HG03575 (cell line): ENCODE measurements at regions not wholly inside any gene's neighbourhood (a gene's known extent, or its start where the extent isn't known, plus 50 kb on each side); places are given as distances from the start of the nearest gene placed in this dataset.
"Not testable (repeated sequence)": the region's sequence is repeated elsewhere in the genome, so short reads cannot be mapped to it uniquely, and the experiment has no call there.

Experiments used
- ATAC-seq: cut with Tn5 transposase; IDR thresholded peaks from one replicate; pipeline ENCODE4 v1.9.1; 2021; ENCODE audit not compliant: unreplicated experiment, insufficient number of reproducible peaks, low FRiP score; ENCODE audit errors: extremely low read depth

DNA sequence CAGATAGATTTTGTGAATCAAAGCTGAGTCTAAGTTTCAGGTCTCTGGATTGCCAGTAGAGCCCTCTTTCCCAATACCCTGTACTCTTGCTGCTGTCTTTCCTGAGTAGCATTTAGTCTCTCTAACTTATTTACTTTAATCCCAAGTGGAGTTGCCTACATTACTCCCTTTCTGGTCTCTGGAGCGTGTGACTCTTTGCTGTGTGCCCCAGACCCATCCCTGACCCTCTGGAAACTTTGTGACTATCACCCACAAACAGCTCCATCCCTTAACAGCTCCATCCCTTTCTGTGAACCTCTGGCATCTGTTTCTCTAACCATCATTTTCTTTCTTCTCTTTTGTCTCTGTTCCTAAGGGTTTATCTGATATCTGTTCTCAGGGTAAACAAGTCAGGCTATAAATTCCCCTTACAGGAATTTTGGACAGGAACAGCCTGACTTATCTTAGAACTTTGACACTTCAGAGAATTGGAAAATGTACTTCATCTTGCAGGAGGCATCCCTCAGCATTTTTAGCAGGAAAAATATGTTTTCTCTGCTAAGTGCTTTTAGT lies 1167.1 kb upstream of the SEMA6A start:
- no peak for ATAC-seq

GRCh38 chr5:117740268-117740667 lies 1165.6 kb upstream of the SEMA6A start:
- no peak for ATAC-seq

GRCh38 chr5:117738571-117738970 lies 1163.9 kb upstream of the SEMA6A start:
- no peak for ATAC-seq

- ATAC-seq = no peak
These were observed 1162.1 kb upstream of the SEMA6A start for GRCh38 chr5:117736698-117737097.

GRCh38 chr5:117734056-117734455 lies 1159.4 kb upstream of the SEMA6A start:
- ATAC-seq = no peak

DNA sequence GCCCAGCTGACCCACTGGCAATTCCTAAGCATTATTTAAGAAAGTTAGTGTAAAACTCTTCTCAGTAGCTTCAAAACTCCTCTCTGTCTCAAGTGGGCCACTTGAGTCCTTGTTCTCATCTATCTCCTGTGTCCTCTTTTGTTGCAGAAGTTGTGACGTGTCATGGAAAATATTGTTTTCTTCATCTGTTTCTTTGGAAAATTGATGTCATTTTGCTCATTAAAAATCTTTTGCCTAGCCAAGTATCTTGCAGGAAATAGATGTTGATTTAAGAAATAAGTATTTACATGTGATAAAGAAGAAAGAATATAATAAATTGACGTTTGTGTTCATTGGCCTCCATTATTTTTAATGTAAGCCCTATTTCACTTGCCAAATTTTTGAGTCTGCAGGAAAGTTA lies 1158.4 kb upstream of the SEMA6A start:
- ATAC-seq = no peak

GRCh38 chr5:117732264-117732663 lies 1157.6 kb upstream of the SEMA6A start:
- no peak for ATAC-seq

GRCh38 chr5:117731446-117731845 lies 1156.8 kb upstream of the SEMA6A start:
- ATAC-seq = no peak

- not testable (repeated sequence) for ATAC-seq
These were observed 1146.2 kb upstream of the SEMA6A start for GRCh38 chr5:117720784-117721183.

GRCh38 chr5:117719413-117719812 lies 1144.8 kb upstream of the SEMA6A start:
- ATAC-seq = no peak

- ATAC-seq = no peak
These were observed 1139.1 kb upstream of the SEMA6A start for GRCh38 chr5:117713585-117714198.

DNA sequence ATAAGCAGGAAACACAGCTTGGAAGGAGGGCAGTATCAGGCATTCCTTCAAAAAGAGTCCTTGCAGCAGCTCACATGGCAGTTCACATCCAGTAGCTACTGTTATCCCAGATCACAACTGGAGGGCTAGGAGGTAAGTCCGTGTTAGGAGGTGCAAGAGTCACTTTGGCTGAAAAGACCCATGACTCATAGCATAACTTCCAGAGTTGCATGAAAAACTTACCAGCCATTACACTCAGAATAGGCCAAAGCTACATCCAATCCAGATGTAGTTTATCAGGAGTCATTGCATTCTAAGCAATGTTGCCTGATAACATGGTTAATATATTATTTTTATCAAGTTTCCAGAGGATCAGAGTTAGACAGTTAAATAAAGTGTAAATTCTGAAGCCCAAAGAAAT lies 1126.4 kb upstream of the SEMA6A start:
- no peak for ATAC-seq

DNA sequence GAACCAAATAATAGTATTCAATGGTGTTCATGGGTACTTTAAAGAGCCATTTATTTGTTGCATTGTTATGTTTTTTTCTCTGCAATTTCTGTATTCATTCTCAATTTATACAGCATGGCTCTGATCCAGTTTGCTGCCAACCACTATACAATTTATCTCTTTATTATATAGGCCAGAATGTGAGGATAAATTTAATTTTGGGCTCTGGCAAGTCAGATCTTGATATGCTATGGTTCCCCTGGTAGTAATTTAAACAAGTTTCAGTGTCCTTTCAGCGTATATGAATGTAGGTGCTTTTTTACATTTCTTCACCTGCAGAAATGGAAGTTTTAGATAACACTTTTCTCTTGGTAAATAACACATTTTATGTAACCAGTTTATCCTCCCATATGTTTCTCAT lies 1118.0 kb upstream of the SEMA6A start:
- ATAC-seq = no peak

- ATAC-seq = no peak
These were observed 1116.7 kb upstream of the SEMA6A start for GRCh38 chr5:117691081-117691870.

- ATAC-seq = no peak
These were observed 1116.0 kb upstream of the SEMA6A start for GRCh38 chr5:117690612-117691011.

- ATAC-seq = no peak
These were observed 1112.3 kb upstream of the SEMA6A start for GRCh38 chr5:117686926-117687325.

DNA sequence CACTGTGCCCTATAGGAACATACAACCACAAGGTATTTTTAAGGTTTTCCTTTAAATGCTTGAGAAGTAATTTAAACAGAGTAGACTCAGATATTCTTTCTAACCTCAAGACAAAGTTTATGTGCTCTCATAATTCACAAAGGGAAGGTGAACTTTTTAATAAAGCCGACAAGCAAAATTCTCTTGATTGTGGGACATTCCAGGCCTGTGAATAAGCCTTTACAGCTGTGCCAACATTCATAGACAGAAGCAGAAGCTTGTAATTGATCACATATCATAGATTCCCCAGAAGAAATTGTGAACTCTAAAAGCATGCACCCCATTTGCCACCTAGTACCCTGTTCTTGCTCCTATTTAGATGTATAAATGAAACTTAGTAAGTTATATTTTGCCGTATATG lies 1107.8 kb upstream of the SEMA6A start:
- ATAC-seq = no peak

GRCh38 chr5:117681431-117682254 lies 1107.0 kb upstream of the SEMA6A start:
- no peak for ATAC-seq

- no peak for ATAC-seq
These were observed 1105.8 kb upstream of the SEMA6A start for GRCh38 chr5:117680426-117680825.

GRCh38 chr5:117679046-117679445 lies 1104.4 kb upstream of the SEMA6A start:
- no peak for ATAC-seq
